HG03159 (cell line): ENCODE measurements at regions not wholly inside any gene's neighbourhood (a gene's known extent, or its start where the extent isn't known, plus 50 kb on each side); places are given as distances from the start of the nearest gene placed in this dataset.
"Not testable (repeated sequence)": the region's sequence is repeated elsewhere in the genome, so short reads cannot be mapped to it uniquely, and the experiment has no call there.

Source experiments
- ATAC-seq: cut with Tn5 transposase; IDR thresholded peaks from one replicate; pipeline ENCODE4 v1.9.1; 2021; ENCODE audit warnings: mild to moderate bottlenecking, moderate library complexity; ENCODE audit not compliant: unreplicated experiment

- ATAC-seq: no peak
Measured at GRCh38 chr4:1531683-1532548, 125.7 kb upstream of the NKX1-1 start.

GRCh38 chr4:1530356-1530755, 124.1 kb upstream of the NKX1-1 start:
- no peak for ATAC-seq

- ATAC-seq: no peak
Measured at GRCh38 chr4:1524761-1525160, 118.5 kb upstream of the NKX1-1 start.

GRCh38 chr4:1523907-1524636, 117.8 kb upstream of the NKX1-1 start:
- no peak for ATAC-seq

- no peak for ATAC-seq
Measured at GRCh38 chr4:1523506-1523905, 117.3 kb upstream of the NKX1-1 start.

- ATAC-seq: no peak
Measured at GRCh38 chr4:1523033-1523432, 116.8 kb upstream of the NKX1-1 start.

GRCh38 chr4:1522606-1523005, 116.4 kb upstream of the NKX1-1 start:
- ATAC-seq: no peak

GRCh38 chr4:1521821-1522361, 115.6 kb upstream of the NKX1-1 start:
- ATAC-seq: no peak

GRCh38 chr4:1520795-1521576, 114.7 kb upstream of the NKX1-1 start:
- ATAC-seq: not testable (repeated sequence)

- ATAC-seq: no peak
Measured at GRCh38 chr4:1519787-1520661, 113.8 kb upstream of the NKX1-1 start.

GRCh38 chr4:1518997-1519700, 112.9 kb upstream of the NKX1-1 start:
- no peak for ATAC-seq

GRCh38 chr4:1517592-1518411, 111.6 kb upstream of the NKX1-1 start:
- no peak for ATAC-seq

- no peak for ATAC-seq
Measured at GRCh38 chr4:1516881-1517480, 110.7 kb upstream of the NKX1-1 start.

GRCh38 chr4:1516261-1516660, 110.0 kb upstream of the NKX1-1 start:
- ATAC-seq: no peak

- no peak for ATAC-seq
Measured at GRCh38 chr4:1515763-1516162, 109.5 kb upstream of the NKX1-1 start.

- ATAC-seq: no peak
Measured at GRCh38 chr4:1515156-1515555, 108.9 kb upstream of the NKX1-1 start.

- ATAC-seq: no peak
Measured at GRCh38 chr4:1514612-1515011, 108.4 kb upstream of the NKX1-1 start.

- ATAC-seq: no peak
Measured at GRCh38 chr4:1513936-1514483, 107.8 kb upstream of the NKX1-1 start.
